Caco-2 (cell line): ENCODE measurements at regions not wholly inside any gene's neighbourhood (a gene's known extent, or its start where the extent isn't known, plus 50 kb on each side); places are given as distances from the start of the nearest gene placed in this dataset.

ENCODE experiments used
- BruUV-seq: library from RNA; stranded (reverse); fragments of 400-500 nt; replicated peaks from 2 replicates; lab custom pipeline; 2021; lab: Mats Ljungman, UMichigan
- CTCF ChIA-PET: fragments of 300-600 bp; sonication (Branson Sonifier 250); formaldehyde crosslinking; loops from one replicate; lab custom pipeline; 2022; ENCODE audit warnings: antibody characterized with exemption; lab: Charles Lee
- POLR2A ChIA-PET: fragments of 300-600 bp; sonication (Branson Sonifier 250); formaldehyde crosslinking; loops from one replicate; lab custom pipeline; 2022; ENCODE audit warnings: antibody characterized with exemption; lab: Charles Lee
- DNase-seq, 2 experiments: peaks; one replicate each; pipeline versions ENCODE4 v3.0.0 to v3.0.0-alpha.2; 2020 to 2022
- H3K27me3 ChIP-seq: replicated peaks from 2 replicates; pipeline ENCODE4 v1.6.0; 2011; ENCODE audit warnings: low read length; ENCODE audit not compliant: control insufficient read depth, insufficient read depth
- H3K36me3 ChIP-seq: 2 replicates; pipeline ENCODE4 v1.5.1; 2011; ENCODE audit warnings: low read length; ENCODE audit not compliant: control insufficient read depth, insufficient read depth
- H3K4me1 ChIP-seq: fragments of 250-450 bp; sonication (Bioruptor Pico); 2 replicates; pipeline ENCODE4 v1.5.1; 2020; ENCODE audit warnings: mild to moderate bottlenecking
- H3K4me3 ChIP-seq: 2 replicates; pipeline ENCODE4 v1.5.1; 2011; ENCODE audit warnings: low read depth, mild to moderate bottlenecking, control low read depth, low read length
- H3K9me3 ChIP-seq: fragments of 250-450 bp; sonication (Bioruptor Pico); 2 replicates; pipeline ENCODE4 v1.5.1; 2020; ENCODE audit warnings: mild to moderate bottlenecking, moderate library complexity
- H3K27ac Mint-ChIP-seq: one replicate; pipeline ENCODE4 v1.8.0; 2022; ENCODE audit warnings: mixed read lengths; ENCODE audit not compliant: unreplicated experiment
- H3K27me3 Mint-ChIP-seq: one replicate; pipeline ENCODE4 v1.8.0; 2022; ENCODE audit warnings: mixed read lengths; ENCODE audit not compliant: insufficient read depth, unreplicated experiment
- H3K36me3 Mint-ChIP-seq: one replicate; pipeline ENCODE4 v1.8.0; 2022; ENCODE audit warnings: mild to moderate bottlenecking, mixed read lengths; ENCODE audit not compliant: insufficient read depth, unreplicated experiment
- H3K4me1 Mint-ChIP-seq: one replicate; pipeline ENCODE4 v1.8.0; 2022; ENCODE audit warnings: low read depth, mixed read lengths; ENCODE audit not compliant: unreplicated experiment
- H3K4me3 Mint-ChIP-seq: one replicate; pipeline ENCODE4 v1.8.0; 2022; ENCODE audit warnings: mild to moderate bottlenecking, moderate library complexity, mixed read lengths; ENCODE audit not compliant: unreplicated experiment
- H3K9me3 Mint-ChIP-seq: one replicate; pipeline ENCODE4 v1.8.0; 2022; ENCODE audit warnings: mixed read lengths; ENCODE audit not compliant: unreplicated experiment
- CTCF ChIP-seq, 2 experiments: fragments of 200-600 bp in 1 of 2; IDR thresholded peaks; 1 replicate in 1 of 2; 2 replicates in 1 of 2; pipeline versions ENCODE4 v1.5.1 to v1.8.0; 2011 to 2022; ENCODE audit warnings: antibody characterized with exemption in 1 of 2, control low read depth in 1 of 2, inconsistent platforms in 1 of 2, low read depth in 1 of 2, low read length in 1 of 2, mild to moderate bottlenecking in 1 of 2, moderate library complexity in 1 of 2; ENCODE audit not compliant: insufficient read depth in 1 of 2, severe bottlenecking in 1 of 2, unreplicated experiment in 1 of 2
- intact Hi-C: fragments of 100-400 bp; cut with micrococcal nuclease; formaldehyde crosslinking; loops from one replicate; pipeline ENCODE4 v1.10.0; 2022; ENCODE audit not compliant: unreplicated experiment

- Mint-ChIP-seq H3K27ac (no peak overlapping the region), H3K4me1 (no peaks in the 10 kb centered on the region), H3K36me3 (no peaks in the 10 kb centered on the region), H3K4me3 (no peak overlapping the region), H3K27me3 (no peaks in the 10 kb centered on the region), H3K9me3 (no peaks in the 10 kb centered on the region)
- Histone ChIP-seq H3K9me3 (peaks cover under 1% of the 10 kb centered on the region; the same call in 1 of the 2 replicates), H3K4me1 (no peaks in the 10 kb centered on the region), H3K27me3 (no peaks in the 10 kb centered on the region), H3K36me3 (no peaks in the 10 kb centered on the region), H3K4me3 (no peak overlapping the region)
- no peak for TF ChIP-seq CTCF (IDR thresholded peaks at IDR 0.05; ENCODE audit: insufficient read depth in 1 of 2, low read depth in 1 of 2, low read length in 1 of 2, severe bottlenecking in 1 of 2, unreplicated experiment in 1 of 2)
- POLR2A ChIA-PET: no interaction called here
- CTCF ChIA-PET: no interaction called here
- no TSS peak for BruUV-seq
- intact Hi-C loops: no loop called here
- DNase-seq: no peak
These were observed 1169.4 kb downstream of the BRD1 start for GRCh38 chr22:48658246-48658645.

GRCh38 chr22:48654492-48654891, 1173.2 kb downstream of the BRD1 start:
- no peaks in the 10 kb centered on the region for H3K27me3 ChIP-seq
- no peaks in the 10 kb centered on the region for H3K9me3 Mint-ChIP-seq
- no peak for DNase-seq
- H3K4me1 Mint-ChIP-seq: no peaks in the 10 kb centered on the region
- H3K36me3 Mint-ChIP-seq: no peaks in the 10 kb centered on the region
- BruUV-seq: no TSS peak
- H3K9me3 ChIP-seq: no peaks in the 10 kb centered on the region
- POLR2A ChIA-PET: no interaction called here
- H3K4me1 ChIP-seq: no peaks in the 10 kb centered on the region
- no peak overlapping the region for H3K27ac Mint-ChIP-seq
- H3K27me3 Mint-ChIP-seq: no peaks in the 10 kb centered on the region
- intact Hi-C loops: no loop called here
- no peak for TF ChIP-seq CTCF (IDR thresholded peaks at IDR 0.05; ENCODE audit: insufficient read depth in 1 of 2, low read depth in 1 of 2, low read length in 1 of 2, severe bottlenecking in 1 of 2, unreplicated experiment in 1 of 2)
- CTCF ChIA-PET: no interaction called here
- H3K36me3 ChIP-seq: no peaks in the 10 kb centered on the region
- H3K4me3 Mint-ChIP-seq: no peak overlapping the region
- H3K4me3 ChIP-seq: no peak overlapping the region

- intact Hi-C loops: no loop called here
- H3K4me3 ChIP-seq: no peak overlapping the region
- no peak for DNase-seq
- H3K36me3 ChIP-seq: no peaks in the 10 kb centered on the region
- no peaks in the 10 kb centered on the region for H3K27me3 Mint-ChIP-seq
- H3K4me3 Mint-ChIP-seq: no peak overlapping the region
- H3K9me3 ChIP-seq: no peaks in the 10 kb centered on the region
- ChIA-PET POLR2A (no interaction called here), CTCF (no interaction called here)
- BruUV-seq: no TSS peak
- no peaks in the 10 kb centered on the region for H3K4me1 Mint-ChIP-seq
- TF ChIP-seq CTCF (IDR thresholded peaks at IDR 0.05; ENCODE audit: insufficient read depth in 1 of 2, low read depth in 1 of 2, low read length in 1 of 2, severe bottlenecking in 1 of 2, unreplicated experiment in 1 of 2): no peak
- no peaks in the 10 kb centered on the region for H3K36me3 Mint-ChIP-seq
- H3K4me1 ChIP-seq: no peaks in the 10 kb centered on the region
- no peak overlapping the region for H3K27ac Mint-ChIP-seq
- no peaks in the 10 kb centered on the region for H3K9me3 Mint-ChIP-seq
- no peaks in the 10 kb centered on the region for H3K27me3 ChIP-seq
These were observed 1173.7 kb downstream of the BRD1 start for GRCh38 chr22:48653929-48654328.
